ENCODE measurements at regions not wholly inside any gene's neighbourhood (a gene's known extent, or its start where the extent isn't known, plus 50 kb on each side); places are given as distances from the start of the nearest gene placed in this dataset.
A peak's percentile ranks its signal among the peaks of the same experiment; 100 is the strongest.

GRCh38 chr4:38560340-38560739, 103.7 kb upstream of the KLF3 start:
- ATAC-seq (ENCODE audit: low read depth in 2 of 2), result no peak
- DNase-seq, result no peak
- Mint-ChIP-seq H3K4me3 (no peak overlapping the region), H3K27ac (no peak overlapping the region), H3K4me1 (no peaks in the 10 kb centered on the region), H3K36me3 (no peaks in the 10 kb centered on the region), H3K9me3 (peaks cover 0 to 11% (median 4%) of the 10 kb centered on the region in 7 donors), H3K27me3 (peaks cover 0 to 8% (median 0%) of the 10 kb centered on the region in 3 donors)

DNA sequence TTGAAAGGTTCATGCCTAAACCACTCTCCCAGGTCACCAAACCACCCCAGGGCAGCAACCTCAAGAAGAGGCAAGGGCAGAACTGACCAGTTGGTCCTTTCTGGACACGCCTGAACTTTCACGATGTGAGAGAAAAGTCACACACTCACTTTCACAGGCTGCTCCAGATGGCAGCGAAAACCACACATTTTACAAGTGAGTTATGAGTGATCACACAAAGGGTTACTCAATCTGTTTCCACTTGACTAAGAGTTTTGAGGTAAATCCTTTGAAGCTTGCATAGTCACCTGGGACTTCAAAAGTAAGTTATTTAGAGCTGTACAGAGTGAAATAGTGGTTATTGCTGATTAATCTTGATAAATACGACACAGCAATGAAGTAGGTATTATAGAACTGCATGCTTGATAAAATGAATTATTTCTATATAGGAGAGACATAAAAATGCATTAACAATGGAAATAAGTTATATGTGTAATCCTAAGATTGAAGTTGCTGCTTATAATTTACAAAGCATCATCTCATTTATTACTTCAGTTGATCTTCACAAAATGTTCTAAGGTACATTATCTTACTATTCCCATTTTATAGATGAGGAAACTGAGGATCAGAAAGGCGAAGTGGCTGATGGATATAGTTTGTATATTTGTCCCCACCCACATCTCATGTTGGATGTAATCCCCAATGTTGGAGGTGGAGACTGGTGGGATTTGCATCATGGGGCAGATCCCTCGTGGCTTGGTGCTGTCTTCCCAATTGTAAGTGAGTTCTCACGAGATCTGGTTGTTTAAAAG, 103.0 kb upstream of the KLF3 start:
- DNase-seq, result no peak
- no peak for ATAC-seq (ENCODE audit: low read depth in 2 of 2)
- H3K27ac Mint-ChIP-seq, result no peak overlapping the region
- H3K4me3 Mint-ChIP-seq, result no peak overlapping the region
- no peaks in the 10 kb centered on the region for H3K36me3 Mint-ChIP-seq
- H3K9me3 Mint-ChIP-seq, result peaks cover 0 to 4% (median 0%) of the 10 kb centered on the region in 7 donors
- H3K27me3 Mint-ChIP-seq, result peaks cover 0 to 8% (median 0%) of the 10 kb centered on the region in 3 donors
- no peaks in the 10 kb centered on the region for H3K4me1 Mint-ChIP-seq

- Mint-ChIP-seq H3K27me3 (peaks cover 0 to 8% (median 0%) of the 10 kb centered on the region in 3 donors), H3K27ac (peak overlapping the region in 1 of 6 donors; percentile 44), H3K36me3 (no peaks in the 10 kb centered on the region), H3K9me3 (no peaks in the 10 kb centered on the region), H3K4me1 (no peaks in the 10 kb centered on the region), H3K4me3 (no peak overlapping the region)
- no peak for DNase-seq
- no peak for ATAC-seq (ENCODE audit: low read depth in 2 of 2)
These were observed 101.2 kb upstream of the KLF3 start for GRCh38 chr4:38562751-38563198.

DNA sequence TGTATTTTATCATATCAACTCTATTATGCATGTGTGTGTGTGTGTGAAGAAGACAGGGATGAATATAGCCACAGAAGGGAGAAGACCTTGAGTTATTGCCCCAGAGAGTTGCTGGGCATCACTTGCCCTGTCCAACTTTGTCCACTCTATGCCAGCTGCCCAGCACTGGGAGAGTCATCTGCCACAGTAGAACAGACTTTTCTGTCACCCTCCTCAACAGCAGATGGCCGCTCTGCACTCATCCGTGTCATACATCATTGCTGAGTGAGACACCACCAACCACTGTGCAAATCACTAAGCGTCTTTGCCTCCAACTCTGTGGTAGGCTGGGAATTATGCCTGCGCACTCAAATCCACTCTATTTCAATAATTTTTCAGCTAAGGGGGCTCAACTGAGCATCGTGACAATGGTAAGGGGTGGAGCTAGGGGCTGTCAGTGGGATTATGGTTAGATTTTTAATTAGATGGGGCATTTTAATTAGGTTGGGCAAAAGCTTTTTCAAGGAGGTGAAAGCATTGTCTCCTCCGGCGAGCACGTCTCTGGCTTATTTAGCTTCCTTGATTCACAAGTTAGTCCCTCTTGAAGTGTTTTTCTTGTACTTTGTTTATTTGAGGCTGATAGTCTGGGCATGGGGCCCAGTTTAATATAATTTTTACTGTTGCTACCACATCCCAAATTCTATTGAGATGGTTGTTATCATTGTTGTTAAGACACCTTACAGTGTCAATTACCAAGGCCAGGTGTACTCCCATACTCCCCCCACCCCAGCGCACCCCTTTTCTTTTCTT, 100.1 kb upstream of the KLF3 start:
- DNase-seq (no peak), ATAC-seq (ENCODE audit: low read depth in 2 of 2) (no peak)
- Mint-ChIP-seq H3K27ac (no peak overlapping the region), H3K27me3 (peaks cover 0 to 8% (median 0%) of the 10 kb centered on the region in 3 donors), H3K36me3 (no peaks in the 10 kb centered on the region), H3K4me3 (no peak overlapping the region), H3K4me1 (no peaks in the 10 kb centered on the region), H3K9me3 (no peaks in the 10 kb centered on the region)

- Mint-ChIP-seq H3K9me3 (no peaks in the 10 kb centered on the region), H3K4me1 (no peaks in the 10 kb centered on the region), H3K27me3 (no peaks in the 10 kb centered on the region), H3K4me3 (no peak overlapping the region), H3K27ac (peak overlapping the region in 2 of 6 donors; percentile 16 to 68), H3K36me3 (no peaks in the 10 kb centered on the region)
- ATAC-seq (ENCODE audit: low read depth in 2 of 2), result no peak
- no peak for DNase-seq
These were observed 98.5 kb upstream of the KLF3 start for GRCh38 chr4:38565271-38566199.

DNA sequence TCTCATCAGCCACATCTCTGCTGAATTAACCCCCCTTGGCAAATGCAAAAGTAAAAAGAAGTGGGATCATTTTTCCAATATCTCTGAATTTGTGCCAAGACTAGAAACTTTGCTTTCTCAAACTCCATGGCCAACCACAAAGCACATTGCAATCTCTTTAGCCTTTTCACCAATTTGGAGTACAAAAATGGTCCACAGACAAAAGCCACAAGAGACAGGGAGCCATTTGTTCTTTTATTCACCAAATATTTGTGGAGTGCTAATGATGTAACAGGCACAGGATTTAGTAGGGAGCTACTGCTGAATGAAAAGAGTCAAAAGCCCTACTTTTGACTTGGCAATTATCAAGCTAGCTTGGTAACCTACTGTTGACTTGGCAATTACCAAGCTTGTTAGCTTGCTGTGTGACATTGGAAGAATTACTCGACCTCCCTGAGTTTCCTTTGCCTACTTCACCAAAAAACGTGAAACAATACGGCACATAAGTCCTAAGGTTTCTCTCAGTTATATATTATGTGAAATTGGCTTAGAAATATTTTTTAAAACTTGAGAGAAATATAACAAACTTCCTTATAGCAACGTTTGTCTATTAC, 97.1 kb upstream of the KLF3 start:
- DNase-seq, result no peak
- Mint-ChIP-seq H3K4me3 (no peak overlapping the region), H3K9me3 (no peaks in the 10 kb centered on the region), H3K4me1 (no peaks in the 10 kb centered on the region), H3K27me3 (peaks cover 0 to 7% (median 0%) of the 10 kb centered on the region in 3 donors), H3K36me3 (no peaks in the 10 kb centered on the region), H3K27ac (peak overlapping the region in 1 of 6 donors; percentile 1)
- ATAC-seq (ENCODE audit: low read depth in 2 of 2), result no peak

- no peak overlapping the region for H3K4me3 Mint-ChIP-seq
- peaks cover 0 to 7% (median 0%) of the 10 kb centered on the region in 3 donors for H3K27me3 Mint-ChIP-seq
- no peaks in the 10 kb centered on the region for H3K9me3 Mint-ChIP-seq
- no peaks in the 10 kb centered on the region for H3K4me1 Mint-ChIP-seq
- H3K36me3 Mint-ChIP-seq, result no peaks in the 10 kb centered on the region
- ATAC-seq (ENCODE audit: low read depth in 2 of 2) (no peak), DNase-seq (no peak)
- H3K27ac Mint-ChIP-seq, result no peak overlapping the region
These were observed 96.5 kb upstream of the KLF3 start for GRCh38 chr4:38567457-38567856.

DNA sequence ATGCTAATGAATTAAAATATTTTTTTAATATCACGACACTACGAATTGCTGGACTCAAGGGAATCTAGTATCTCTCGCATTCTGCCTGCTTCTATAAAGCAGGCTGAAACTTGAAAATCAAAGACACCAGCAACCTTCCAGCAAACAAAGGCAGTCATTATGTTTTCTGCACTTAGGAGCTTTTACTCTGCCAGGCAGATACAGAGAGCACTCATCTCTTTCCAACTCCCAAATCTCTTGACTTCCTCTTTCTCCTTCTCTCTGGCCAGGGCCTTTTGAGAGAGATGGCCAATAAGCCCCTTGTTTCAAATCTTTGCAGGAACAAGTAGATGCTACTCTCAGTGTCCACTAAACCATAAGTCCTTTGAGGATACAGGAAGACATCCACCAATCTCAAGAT, 95.2 kb upstream of the KLF3 start:
- Mint-ChIP-seq H3K4me3 (no peak overlapping the region), H3K27me3 (peaks cover 0 to 7% (median 0%) of the 10 kb centered on the region in 3 donors), H3K4me1 (no peaks in the 10 kb centered on the region), H3K36me3 (no peaks in the 10 kb centered on the region), H3K9me3 (peaks cover 0 to 4% (median 0%) of the 10 kb centered on the region in 7 donors), H3K27ac (no peak overlapping the region)
- ATAC-seq (ENCODE audit: low read depth in 2 of 2), result no peak
- no peak for DNase-seq

DNA sequence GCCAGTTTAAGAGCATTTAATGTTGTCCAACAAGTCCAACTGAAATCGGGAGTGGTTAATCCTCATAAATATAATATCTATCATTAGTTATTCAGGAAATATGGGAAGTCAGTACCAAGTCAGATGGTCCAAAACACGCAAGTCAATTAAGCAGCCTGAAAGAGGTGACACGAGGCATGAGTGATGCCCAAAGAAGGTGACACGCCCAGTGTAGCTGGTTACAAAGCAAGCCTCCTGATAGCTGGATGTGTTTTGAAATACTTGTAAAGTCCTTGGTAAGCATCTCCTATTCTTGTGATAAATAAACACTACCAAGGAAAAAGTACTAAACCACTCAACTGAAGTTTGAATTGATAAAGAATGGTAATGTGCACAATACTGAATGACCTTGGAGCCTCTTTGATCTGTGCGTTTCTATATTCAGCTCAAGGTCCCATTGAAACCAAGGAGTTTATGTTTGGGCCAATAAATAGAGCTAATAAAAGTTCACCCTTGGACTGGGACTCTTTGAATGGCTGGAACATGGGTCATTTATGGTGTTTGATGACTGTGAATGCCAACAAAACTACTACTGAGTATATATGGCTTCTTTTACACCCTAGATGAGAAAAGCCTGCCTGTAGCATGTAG, 93.2 kb upstream of the KLF3 start:
- no peak for ATAC-seq (ENCODE audit: low read depth in 2 of 2)
- peaks cover 10 to 13% (median 12%) of the 10 kb centered on the region in 3 donors for H3K27me3 Mint-ChIP-seq
- DNase-seq, result no peak
- no peak overlapping the region for H3K4me3 Mint-ChIP-seq
- peaks cover 0 to 8% (median 6%) of the 10 kb centered on the region in 3 donors for H3K4me1 Mint-ChIP-seq
- H3K9me3 Mint-ChIP-seq, result peaks cover 0 to 4% (median 0%) of the 10 kb centered on the region in 7 donors
- H3K27ac Mint-ChIP-seq, result peak overlapping the region in 1 of 6 donors; percentile 7
- no peaks in the 10 kb centered on the region for H3K36me3 Mint-ChIP-seq

DNA sequence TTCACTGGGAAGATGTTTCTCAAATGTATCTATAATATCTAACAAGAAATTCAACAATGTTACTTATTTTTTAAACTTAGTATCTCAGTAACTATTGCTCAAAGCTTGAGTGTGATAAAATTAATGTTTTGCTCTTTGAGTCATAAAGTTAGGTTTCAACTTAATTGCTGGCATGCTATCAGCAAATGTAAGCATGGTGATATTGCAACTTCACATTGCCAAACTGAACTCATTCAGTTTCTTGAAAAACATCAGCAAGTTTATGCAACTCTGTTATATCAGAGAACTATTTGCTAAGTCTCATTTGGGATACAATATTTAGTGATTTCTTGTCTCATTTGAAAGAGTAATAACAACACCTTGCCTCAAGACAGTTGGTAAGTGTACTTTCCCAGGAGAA, 91.2 kb upstream of the KLF3 start:
- H3K27me3 Mint-ChIP-seq, result peaks cover 10 to 13% (median 12%) of the 10 kb centered on the region in 3 donors
- H3K4me3 Mint-ChIP-seq, result no peak overlapping the region

GRCh38 chr4:38574559-38575333, 89.3 kb upstream of the KLF3 start:
- DNase-seq (no peak), ATAC-seq (ENCODE audit: low read depth in 2 of 2) (no peak)
- Mint-ChIP-seq H3K4me3 (peak overlapping the region in 1 of 8 donors; percentile 78), H3K27me3 (peaks cover 10 to 13% (median 12%) of the 10 kb centered on the region in 3 donors), H3K27ac (peak overlapping the region in 1 of 6 donors; percentile 57), H3K4me1 (peaks cover 0 to 8% (median 6%) of the 10 kb centered on the region in 3 donors), H3K9me3 (peaks cover 0 to 4% (median 0%) of the 10 kb centered on the region in 7 donors), H3K36me3 (peaks cover 0 to 5% of the 10 kb centered on the region in 2 donors)

More for the DNA sequence above, 91.2 kb upstream of the KLF3 start:
- Mint-ChIP-seq H3K27ac (no peak overlapping the region), H3K36me3 (no peaks in the 10 kb centered on the region), H3K9me3 (peaks cover 0 to 4% (median 0%) of the 10 kb centered on the region in 7 donors), H3K4me1 (peaks cover 0 to 8% (median 6%) of the 10 kb centered on the region in 3 donors)
- no peak for ATAC-seq (ENCODE audit: low read depth in 2 of 2)
- no peak for DNase-seq

DNA sequence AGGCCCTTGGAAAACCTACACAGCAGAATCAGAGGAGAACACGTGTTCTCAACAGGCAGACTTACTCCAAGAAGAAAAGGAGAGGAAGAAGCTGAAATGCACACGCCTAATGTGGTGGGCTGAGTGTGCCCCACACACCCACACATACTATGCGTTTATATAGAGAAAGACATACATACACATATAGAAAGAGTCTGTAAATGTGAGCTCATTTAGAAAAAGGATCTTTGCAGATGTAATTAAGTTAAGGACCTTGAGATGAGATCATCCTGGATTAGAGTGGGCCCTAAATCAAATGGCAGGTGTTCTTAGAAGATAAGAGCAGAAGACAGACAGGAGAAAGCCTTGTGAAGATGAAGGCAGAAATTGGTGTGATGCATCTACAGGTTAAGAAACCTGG, 87.2 kb upstream of the KLF3 start:
- no peak for DNase-seq
- Mint-ChIP-seq H3K4me3 (no peak overlapping the region), H3K27ac (peak overlapping the region in 1 of 6 donors; percentile 20), H3K36me3 (peaks cover 0 to 5% of the 10 kb centered on the region in 2 donors), H3K9me3 (peaks cover 0 to 4% (median 0%) of the 10 kb centered on the region in 7 donors), H3K27me3 (peaks cover 6 to 12% (median 10%) of the 10 kb centered on the region in 3 donors), H3K4me1 (peaks cover 0 to 8% (median 6%) of the 10 kb centered on the region in 3 donors)
- ATAC-seq (ENCODE audit: low read depth in 2 of 2), result no peak

Measured in naive B cell (primary cell).